OCI-LY1 (cell line): ENCODE measurements at regions not wholly inside any gene's neighbourhood (a gene's known extent, or its start where the extent isn't known, plus 50 kb on each side); places are given as distances from the start of the nearest gene placed in this dataset.

Experiments used
- H2AFZ ChIP-seq: fragments of 200-600 bp; sonication (generic), shearing (Covaris generic); 2 replicates; pipeline ENCODE4 v1.6.0; 2014; ENCODE audit warnings: antibody characterized with exemption, mild to moderate bottlenecking, low read length
- H3F3A ChIP-seq: fragments of 200-600 bp; sonication (generic), shearing (Covaris generic); 2 replicates; pipeline ENCODE4 v1.6.0; 2014; ENCODE audit warnings: mild to moderate bottlenecking, antibody characterized with exemption, low read length, moderate library complexity; ENCODE audit not compliant: insufficient read depth
- H3K27ac ChIP-seq: fragments of 200-600 bp; sonication (generic); 2 replicates; pipeline ENCODE4 v1.5.1; 2014; ENCODE audit warnings: low read length, mixed run types, mild to moderate bottlenecking, low read depth; ENCODE audit not compliant: poor library complexity, severe bottlenecking
- H3K27me3 ChIP-seq: fragments of 200-600 bp; sonication (generic); 2 replicates; pipeline ENCODE4 v1.6.0; 2014; ENCODE audit warnings: antibody characterized with exemption, mild to moderate bottlenecking, low read length, moderate library complexity; ENCODE audit not compliant: insufficient read depth
- H3K36me3 ChIP-seq: fragments of 200-600 bp; sonication (generic); 2 replicates; pipeline ENCODE4 v1.6.1; 2014; ENCODE audit warnings: mild to moderate bottlenecking, antibody characterized with exemption, low read length, moderate library complexity, mixed read lengths; ENCODE audit not compliant: insufficient read depth
- H3K4me1 ChIP-seq: fragments of 200-600 bp; sonication (generic); 2 replicates; pipeline ENCODE4 v1.5.1; 2014; ENCODE audit warnings: mild to moderate bottlenecking, low read length, moderate library complexity; ENCODE audit not compliant: insufficient read depth, severe bottlenecking
- H3K4me2 ChIP-seq: fragments of 200-600 bp; sonication (generic), shearing (Covaris generic); 2 replicates; pipeline ENCODE4 v1.6.1; 2014; ENCODE audit warnings: low read length
- H3K4me3 ChIP-seq: fragments of 200-600 bp; sonication (generic); 2 replicates; pipeline ENCODE4 v1.5.1; 2014; ENCODE audit warnings: low read length, low read depth, mild to moderate bottlenecking, mixed read lengths; ENCODE audit not compliant: poor library complexity, severe bottlenecking
- H3K79me2 ChIP-seq: fragments of 200-600 bp; shearing (Covaris generic); 2 replicates; pipeline ENCODE4 v1.6.1; 2016; ENCODE audit warnings: mixed run types, low read length, mixed read lengths; ENCODE audit not compliant: insufficient read depth
- H3K9ac ChIP-seq: fragments of 200-600 bp; sonication (generic), shearing (Covaris generic); 2 replicates; pipeline ENCODE4 v1.6.1; 2014; ENCODE audit warnings: mild to moderate bottlenecking, low read length, mixed read lengths
- H3K9me2 ChIP-seq: fragments of 200-600 bp; sonication (generic), shearing (Covaris generic); 2 replicates; pipeline ENCODE4 v1.6.1; 2014; ENCODE audit warnings: low read depth, mild to moderate bottlenecking, low read length, mixed read lengths
- H3K9me3 ChIP-seq: fragments of 200-600 bp; shearing (Covaris generic); 2 replicates; pipeline ENCODE4 v1.6.1; 2014; ENCODE audit warnings: low read length, mixed read lengths
- H4K20me1 ChIP-seq: fragments of 200-600 bp; sonication (generic), shearing (Covaris generic); 2 replicates; pipeline ENCODE4 v1.6.0; 2016; ENCODE audit warnings: mild to moderate bottlenecking, low read length; ENCODE audit not compliant: insufficient read depth
- EZH2 ChIP-seq: fragments of 200-600 bp; sonication (generic), shearing (Covaris generic); IDR thresholded peaks from 2 replicates; pipeline ENCODE4 v1.8.0; 2017; ENCODE audit warnings: borderline replicate concordance, mixed run types, mild to moderate bottlenecking, antibody characterized with exemption, low read length, moderate library complexity, mixed read lengths
- TF ChIP-seq, protein P1 (sequence below): fragments of 200-600 bp; sonication (generic), shearing (Covaris generic); IDR thresholded peaks from 2 replicates; pipeline ENCODE4 v1.5.1; 2017; ENCODE audit warnings: mild to moderate bottlenecking, antibody characterized with exemption, low read length, moderate library complexity, mixed read lengths

DNA sequence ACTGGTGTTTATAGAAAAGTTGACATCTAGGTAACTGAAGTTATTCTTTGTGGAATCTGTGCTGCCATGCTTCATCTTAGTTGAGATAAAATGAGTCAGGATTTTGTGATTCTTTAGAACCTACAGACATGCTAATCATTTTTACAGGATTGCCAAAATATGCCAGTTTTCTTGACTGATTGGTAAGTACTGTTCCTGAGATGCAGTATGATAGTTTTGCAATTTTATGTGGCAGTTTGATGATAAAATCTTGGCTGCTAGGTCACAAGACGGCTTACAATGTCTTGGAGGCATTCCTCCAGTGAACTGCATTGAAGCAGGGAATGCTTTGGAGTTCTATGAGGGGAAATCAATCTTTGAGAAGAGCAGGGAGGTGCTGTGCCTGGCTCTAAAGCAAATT lies 104.4 kb upstream of the ESX1 start:
- H3K27ac ChIP-seq, result no peak overlapping the region
- H3K36me3 ChIP-seq, result no peaks in the 10 kb centered on the region
- no peak overlapping the region for H2AFZ ChIP-seq

DNA sequence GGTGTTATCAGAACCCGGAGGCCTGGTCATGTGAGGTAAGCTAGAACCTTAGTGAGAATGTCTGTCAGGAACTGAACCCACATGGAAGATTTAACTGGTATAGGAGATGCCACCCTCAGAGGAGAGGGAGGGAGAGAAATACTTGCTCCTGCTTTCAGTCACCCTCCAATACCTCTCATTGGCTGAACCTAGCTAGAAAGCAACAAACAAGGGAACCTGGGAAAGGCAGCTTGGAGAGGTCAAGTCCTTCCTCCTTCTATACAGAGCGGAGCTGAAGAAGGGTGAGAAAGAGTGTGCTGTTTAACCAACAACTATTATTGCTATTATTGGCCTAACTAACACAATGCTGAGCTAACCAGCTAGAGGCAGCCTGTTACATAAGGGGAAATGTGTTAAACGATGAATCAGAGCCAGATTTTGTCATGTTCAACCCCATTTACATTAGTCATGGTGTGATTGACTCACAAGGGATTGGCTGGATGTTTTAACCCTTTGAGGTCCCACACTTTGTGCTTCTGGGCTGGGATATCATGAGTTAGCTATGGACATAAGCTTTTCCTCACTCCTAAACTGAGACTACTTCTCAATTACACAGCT lies 96.5 kb upstream of the ESX1 start:
- no peaks in the 10 kb centered on the region for H3K9me2 ChIP-seq
- no peaks in the 10 kb centered on the region for H3K9me3 ChIP-seq
- H3K27me3 ChIP-seq, result no peaks in the 10 kb centered on the region
- H3K4me2 ChIP-seq, result no peak overlapping the region
- no peaks in the 10 kb centered on the region for H3K4me1 ChIP-seq
- H3K27ac ChIP-seq, result no peak overlapping the region
- H3K79me2 ChIP-seq, result no peaks in the 10 kb centered on the region
- H2AFZ ChIP-seq, result no peak overlapping the region
- no peaks in the 10 kb centered on the region for H3K36me3 ChIP-seq
- TF ChIP-seq EZH2, result no peak
- TF ChIP-seq, protein P1, sequence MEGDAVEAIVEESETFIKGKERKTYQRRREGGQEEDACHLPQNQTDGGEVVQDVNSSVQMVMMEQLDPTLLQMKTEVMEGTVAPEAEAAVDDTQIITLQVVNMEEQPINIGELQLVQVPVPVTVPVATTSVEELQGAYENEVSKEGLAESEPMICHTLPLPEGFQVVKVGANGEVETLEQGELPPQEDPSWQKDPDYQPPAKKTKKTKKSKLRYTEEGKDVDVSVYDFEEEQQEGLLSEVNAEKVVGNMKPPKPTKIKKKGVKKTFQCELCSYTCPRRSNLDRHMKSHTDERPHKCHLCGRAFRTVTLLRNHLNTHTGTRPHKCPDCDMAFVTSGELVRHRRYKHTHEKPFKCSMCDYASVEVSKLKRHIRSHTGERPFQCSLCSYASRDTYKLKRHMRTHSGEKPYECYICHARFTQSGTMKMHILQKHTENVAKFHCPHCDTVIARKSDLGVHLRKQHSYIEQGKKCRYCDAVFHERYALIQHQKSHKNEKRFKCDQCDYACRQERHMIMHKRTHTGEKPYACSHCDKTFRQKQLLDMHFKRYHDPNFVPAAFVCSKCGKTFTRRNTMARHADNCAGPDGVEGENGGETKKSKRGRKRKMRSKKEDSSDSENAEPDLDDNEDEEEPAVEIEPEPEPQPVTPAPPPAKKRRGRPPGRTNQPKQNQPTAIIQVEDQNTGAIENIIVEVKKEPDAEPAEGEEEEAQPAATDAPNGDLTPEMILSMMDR, result no peak
- H4K20me1 ChIP-seq, result no peaks in the 10 kb centered on the region
- no peak overlapping the region for H3K4me3 ChIP-seq
- no peaks in the 10 kb centered on the region for H3F3A ChIP-seq
- no peak overlapping the region for H3K9ac ChIP-seq

More for the DNA sequence above, 104.4 kb upstream of the ESX1 start:
- Histone ChIP-seq H3K4me3 (no peak overlapping the region), H3F3A (no peaks in the 10 kb centered on the region), H4K20me1 (no peaks in the 10 kb centered on the region), H3K4me1 (no peaks in the 10 kb centered on the region), H3K79me2 (no peaks in the 10 kb centered on the region), H3K9me2 (no peaks in the 10 kb centered on the region), H3K27me3 (no peaks in the 10 kb centered on the region), H3K4me2 (no peak overlapping the region), H3K9me3 (no peaks in the 10 kb centered on the region), H3K9ac (no peak overlapping the region)
- TF ChIP-seq EZH2, result no peak
- TF ChIP-seq, protein P1, result no peak

DNA sequence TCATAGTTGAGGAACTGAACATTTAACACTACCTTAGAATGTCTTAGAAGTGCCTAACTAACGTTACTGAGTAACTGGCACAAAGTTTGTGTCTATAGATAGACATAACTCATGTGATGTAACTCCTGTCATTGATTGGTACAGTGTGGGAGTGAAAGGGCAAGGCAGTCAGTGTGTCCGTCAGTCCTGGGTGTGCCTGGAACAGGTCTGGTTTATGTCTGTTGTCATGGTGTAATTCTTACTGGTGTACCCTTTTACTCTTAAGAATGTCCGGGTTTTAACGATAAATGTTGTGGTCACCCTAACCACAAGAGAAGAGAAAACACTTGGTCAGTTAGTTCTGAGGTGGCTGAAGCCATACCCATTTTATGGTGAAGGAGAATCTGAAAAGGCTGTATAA lies 93.1 kb upstream of the ESX1 start:
- Histone ChIP-seq H2AFZ (no peak overlapping the region), H3K27me3 (no peaks in the 10 kb centered on the region), H3K36me3 (no peaks in the 10 kb centered on the region)

More for the DNA sequence above, 93.1 kb upstream of the ESX1 start:
- Histone ChIP-seq H3F3A (no peaks in the 10 kb centered on the region), H3K9ac (no peak overlapping the region), H4K20me1 (no peaks in the 10 kb centered on the region), H3K4me2 (no peak overlapping the region), H3K4me3 (no peak overlapping the region), H3K27ac (no peak overlapping the region), H3K9me2 (no peaks in the 10 kb centered on the region), H3K4me1 (no peaks in the 10 kb centered on the region), H3K79me2 (no peaks in the 10 kb centered on the region), H3K9me3 (no peaks in the 10 kb centered on the region)
- TF ChIP-seq, protein P1, result no peak
- TF ChIP-seq EZH2, result no peak
